ENCODE measurements at regions not wholly inside any gene's neighbourhood (a gene's known extent, or its start where the extent isn't known, plus 50 kb on each side); places are given as distances from the start of the nearest gene placed in this dataset.

DNA sequence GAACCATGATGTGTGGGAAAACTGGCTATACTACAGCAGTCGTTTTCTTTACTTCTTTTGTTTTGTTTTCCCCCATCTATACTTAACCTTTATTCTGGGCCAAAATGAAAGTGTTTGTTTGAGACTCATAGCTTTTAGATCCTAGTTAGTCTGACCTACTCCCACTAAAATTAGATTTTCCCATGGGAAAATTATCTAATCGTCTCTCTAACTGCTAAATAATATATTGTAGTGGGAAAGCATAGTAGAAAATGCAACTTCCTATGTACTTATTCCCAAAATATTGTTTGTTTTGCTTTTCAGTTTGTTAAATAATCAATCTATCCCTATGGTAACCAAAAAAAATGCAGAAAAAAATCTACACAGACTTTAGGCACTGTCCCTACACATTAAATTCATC is 96.6 kb downstream of the NOC3L start:
- TF ChIP-seq, protein P1, sequence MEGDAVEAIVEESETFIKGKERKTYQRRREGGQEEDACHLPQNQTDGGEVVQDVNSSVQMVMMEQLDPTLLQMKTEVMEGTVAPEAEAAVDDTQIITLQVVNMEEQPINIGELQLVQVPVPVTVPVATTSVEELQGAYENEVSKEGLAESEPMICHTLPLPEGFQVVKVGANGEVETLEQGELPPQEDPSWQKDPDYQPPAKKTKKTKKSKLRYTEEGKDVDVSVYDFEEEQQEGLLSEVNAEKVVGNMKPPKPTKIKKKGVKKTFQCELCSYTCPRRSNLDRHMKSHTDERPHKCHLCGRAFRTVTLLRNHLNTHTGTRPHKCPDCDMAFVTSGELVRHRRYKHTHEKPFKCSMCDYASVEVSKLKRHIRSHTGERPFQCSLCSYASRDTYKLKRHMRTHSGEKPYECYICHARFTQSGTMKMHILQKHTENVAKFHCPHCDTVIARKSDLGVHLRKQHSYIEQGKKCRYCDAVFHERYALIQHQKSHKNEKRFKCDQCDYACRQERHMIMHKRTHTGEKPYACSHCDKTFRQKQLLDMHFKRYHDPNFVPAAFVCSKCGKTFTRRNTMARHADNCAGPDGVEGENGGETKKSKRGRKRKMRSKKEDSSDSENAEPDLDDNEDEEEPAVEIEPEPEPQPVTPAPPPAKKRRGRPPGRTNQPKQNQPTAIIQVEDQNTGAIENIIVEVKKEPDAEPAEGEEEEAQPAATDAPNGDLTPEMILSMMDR (IDR thresholded peaks at IDR 0.05): no peak
- TF ChIP-seq POLR2A (IDR thresholded peaks at IDR 0.05): no peak

All from heart left ventricle (tissue), 13 donors.